ENCODE measurements at regions not wholly inside any gene's neighbourhood (a gene's known extent, or its start where the extent isn't known, plus 50 kb on each side); places are given as distances from the start of the nearest gene placed in this dataset.

DNA sequence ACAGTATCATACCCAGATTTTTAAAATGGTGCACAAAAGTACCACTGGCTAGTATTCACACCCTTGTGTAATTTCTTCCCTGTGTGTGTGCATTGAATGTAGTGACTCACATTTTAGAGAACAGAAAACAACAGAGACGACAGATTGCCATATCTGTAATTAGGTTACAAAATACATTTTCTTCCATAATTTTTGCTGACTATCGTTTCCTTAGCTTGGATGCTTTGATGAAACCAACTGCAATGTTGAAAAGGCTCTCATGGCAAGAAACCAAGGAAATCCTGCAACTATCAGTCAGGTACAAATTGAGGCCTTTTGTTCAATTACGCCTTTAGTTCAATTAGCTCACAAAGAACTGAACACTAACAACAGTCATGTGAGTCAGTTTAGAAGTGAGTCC is 484.4 kb downstream of the ZNF804A start:
- TF ChIP-seq, protein P1, sequence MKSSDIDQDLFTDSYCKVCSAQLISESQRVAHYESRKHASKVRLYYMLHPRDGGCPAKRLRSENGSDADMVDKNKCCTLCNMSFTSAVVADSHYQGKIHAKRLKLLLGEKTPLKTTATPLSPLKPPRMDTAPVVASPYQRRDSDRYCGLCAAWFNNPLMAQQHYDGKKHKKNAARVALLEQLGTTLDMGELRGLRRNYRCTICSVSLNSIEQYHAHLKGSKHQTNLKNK (CRISPR knock-in tag; IDR thresholded peaks at IDR 0.05): no peak
- TF ChIP-seq, protein P2, sequence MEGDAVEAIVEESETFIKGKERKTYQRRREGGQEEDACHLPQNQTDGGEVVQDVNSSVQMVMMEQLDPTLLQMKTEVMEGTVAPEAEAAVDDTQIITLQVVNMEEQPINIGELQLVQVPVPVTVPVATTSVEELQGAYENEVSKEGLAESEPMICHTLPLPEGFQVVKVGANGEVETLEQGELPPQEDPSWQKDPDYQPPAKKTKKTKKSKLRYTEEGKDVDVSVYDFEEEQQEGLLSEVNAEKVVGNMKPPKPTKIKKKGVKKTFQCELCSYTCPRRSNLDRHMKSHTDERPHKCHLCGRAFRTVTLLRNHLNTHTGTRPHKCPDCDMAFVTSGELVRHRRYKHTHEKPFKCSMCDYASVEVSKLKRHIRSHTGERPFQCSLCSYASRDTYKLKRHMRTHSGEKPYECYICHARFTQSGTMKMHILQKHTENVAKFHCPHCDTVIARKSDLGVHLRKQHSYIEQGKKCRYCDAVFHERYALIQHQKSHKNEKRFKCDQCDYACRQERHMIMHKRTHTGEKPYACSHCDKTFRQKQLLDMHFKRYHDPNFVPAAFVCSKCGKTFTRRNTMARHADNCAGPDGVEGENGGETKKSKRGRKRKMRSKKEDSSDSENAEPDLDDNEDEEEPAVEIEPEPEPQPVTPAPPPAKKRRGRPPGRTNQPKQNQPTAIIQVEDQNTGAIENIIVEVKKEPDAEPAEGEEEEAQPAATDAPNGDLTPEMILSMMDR (IDR thresholded peaks at IDR 0.05): no peak
- TF ChIP-seq, protein P3, sequence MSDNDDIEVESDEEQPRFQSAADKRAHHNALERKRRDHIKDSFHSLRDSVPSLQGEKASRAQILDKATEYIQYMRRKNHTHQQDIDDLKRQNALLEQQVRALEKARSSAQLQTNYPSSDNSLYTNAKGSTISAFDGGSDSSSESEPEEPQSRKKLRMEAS (CRISPR knock-in tag; IDR thresholded peaks at IDR 0.05): no peak
- TF ChIP-seq, protein P4, sequence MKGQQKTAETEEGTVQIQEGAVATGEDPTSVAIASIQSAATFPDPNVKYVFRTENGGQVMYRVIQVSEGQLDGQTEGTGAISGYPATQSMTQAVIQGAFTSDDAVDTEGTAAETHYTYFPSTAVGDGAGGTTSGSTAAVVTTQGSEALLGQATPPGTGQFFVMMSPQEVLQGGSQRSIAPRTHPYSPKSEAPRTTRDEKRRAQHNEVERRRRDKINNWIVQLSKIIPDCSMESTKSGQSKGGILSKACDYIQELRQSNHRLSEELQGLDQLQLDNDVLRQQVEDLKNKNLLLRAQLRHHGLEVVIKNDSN (CRISPR knock-in tag; IDR thresholded peaks at IDR 0.05): no peak
- TF ChIP-seq ESRRA (CRISPR knock-in tag; IDR thresholded peaks at IDR 0.05; ENCODE audit: borderline replicate concordance): no peak
